Lower leg skin (tissue), 4 donors: ENCODE measurements at regions not wholly inside any gene's neighbourhood (a gene's known extent, or its start where the extent isn't known, plus 50 kb on each side); places are given as distances from the start of the nearest gene placed in this dataset.
A peak's percentile ranks its signal among the peaks of the same experiment; 100 is the strongest.

ENCODE experiments used
- DNase-seq, 2 donors: peaks; one replicate each; pipeline ENCODE4 v3.0.0-alpha.2; 2019; ENCODE audit warnings: low spot score in 2 of 2
- H3K4me3 ChIP-seq: fragments of 200-600 bp; sonication (generic); 2 replicates; pipeline ENCODE4 v1.5.1; 2017; ENCODE audit warnings: mild to moderate bottlenecking, low read depth; ENCODE audit not compliant: poor library complexity, severe bottlenecking
- CTCF ChIP-seq, 3 donors: fragments of 450-650 bp; IDR thresholded peaks; one replicate each; pipeline ENCODE4 v1.5.1; 2016; ENCODE audit warnings: antibody characterized with exemption in 3 of 3, mild to moderate bottlenecking in 3 of 3, moderate library complexity in 2 of 3
- POLR2A ChIP-seq, 2 donors: fragments of 450-650 bp; IDR thresholded peaks; one replicate each; pipeline ENCODE4 v1.6.1; 2016 to 2017; ENCODE audit warnings: antibody characterized with exemption in 2 of 2, mild to moderate bottlenecking in 1 of 2, moderate library complexity in 1 of 2
- WGBS, 2 donors: methylation state at CpG; one replicate each; pipeline ENCODE4 v1.1.5; 2018; 5-methylcytosine and 5-hydroxymethylcytosine counted together
- intact Hi-C: fragments of 100-400 bp; cut with DNase I; formaldehyde crosslinking; loops from one replicate; pipeline ENCODE4 v1.15.0; 2023; ENCODE audit warnings: low total_unique reads

- intact Hi-C loops, result no loop called here
- WGBS, 2 donors, result 89 to 91% methylated on average over 4 of the region's 4 CpGs
- no peak overlapping the region for H3K4me3 ChIP-seq
- peak in 1 of 2 donors; percentile 57 for DNase-seq
- TF ChIP-seq CTCF (IDR thresholded peaks at IDR 0.05), result no peak
- TF ChIP-seq POLR2A (IDR thresholded peaks at IDR 0.05), result no peak
These were observed 812.1 kb downstream of the TBC1D22A start for GRCh38 chr22:47574556-47574955.

- no peak overlapping the region for H3K4me3 ChIP-seq
- WGBS, 2 donors, result 63 to 71% methylated on average over 7 of the region's 7 CpGs
- DNase-seq, result no peak
- TF ChIP-seq POLR2A (IDR thresholded peaks at IDR 0.05) (no peak), CTCF (IDR thresholded peaks at IDR 0.05) (no peak)
- intact Hi-C loops, result no loop called here
These were observed 810.7 kb downstream of the TBC1D22A start for GRCh38 chr22:47573141-47573540.

- H3K4me3 ChIP-seq, result no peak overlapping the region
- 86 to 93% methylated on average over 12 of the region's 12 CpGs for WGBS, 2 donors
- peak in 1 of 2 donors; percentile 59 for DNase-seq
- intact Hi-C loops, result no loop called here
- TF ChIP-seq CTCF (IDR thresholded peaks at IDR 0.05) (no peak), POLR2A (IDR thresholded peaks at IDR 0.05) (no peak)
These were observed 810.0 kb downstream of the TBC1D22A start for GRCh38 chr22:47572443-47572842.

- peak in 1 of 2 donors; percentile 80 for DNase-seq
- intact Hi-C loops, result no loop called here
- no peak for TF ChIP-seq POLR2A (IDR thresholded peaks at IDR 0.05)
- no peak for TF ChIP-seq CTCF (IDR thresholded peaks at IDR 0.05)
- 90 to 93% methylated on average over 4 to 5 of the region's 5 CpGs for WGBS, 2 donors
- H3K4me3 ChIP-seq, result no peak overlapping the region
These were observed 809.2 kb downstream of the TBC1D22A start for GRCh38 chr22:47571616-47572015.

- TF ChIP-seq POLR2A (IDR thresholded peaks at IDR 0.05), result no peak
- no peak for TF ChIP-seq CTCF (IDR thresholded peaks at IDR 0.05)
- 89 to 91% methylated on average over 5 of the region's 5 CpGs for WGBS, 2 donors
- intact Hi-C loops, result no loop called here
- H3K4me3 ChIP-seq, result no peak overlapping the region
- peak in 1 of 2 donors; percentile 52 for DNase-seq
These were observed 808.4 kb downstream of the TBC1D22A start for GRCh38 chr22:47570851-47571250.

- WGBS, 2 donors, result 92% methylated on average over 14 of the region's 14 CpGs
- intact Hi-C loops, result no loop called here
These were observed 807.8 kb downstream of the TBC1D22A start for GRCh38 chr22:47570300-47570685.

More at GRCh38 chr22:47570300-47570685, 807.8 kb downstream of the TBC1D22A start:
- TF ChIP-seq POLR2A (IDR thresholded peaks at IDR 0.05) (no peak), CTCF (IDR thresholded peaks at IDR 0.05) (no peak)
- peak in 1 of 2 donors; percentile 60 for DNase-seq
- no peak overlapping the region for H3K4me3 ChIP-seq
